ENCODE measurements at regions not wholly inside any gene's neighbourhood (a gene's known extent, or its start where the extent isn't known, plus 50 kb on each side); places are given as distances from the start of the nearest gene placed in this dataset.

DNA sequence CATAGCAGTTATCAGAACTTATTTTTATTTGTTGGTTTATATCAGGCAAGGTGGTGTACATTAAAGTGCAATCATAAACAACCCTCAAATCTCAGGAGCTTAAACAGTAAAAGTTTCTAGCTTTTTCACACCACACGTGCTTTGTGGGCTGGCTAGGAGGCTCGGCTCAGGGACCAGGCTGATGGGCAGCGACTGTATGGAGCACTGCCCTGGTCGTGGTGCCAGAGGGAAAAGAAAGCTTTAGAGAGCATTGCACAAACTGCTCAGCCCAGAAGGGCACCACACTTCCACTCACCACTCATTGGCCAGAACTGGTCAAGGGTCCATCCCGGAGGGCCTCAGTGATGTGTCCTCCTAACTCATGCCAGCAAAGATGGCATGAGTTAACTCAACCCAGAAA lies 123.2 kb downstream of the AQP9 start:
- no peak for DNase-seq (ENCODE audit: extremely low read depth, low read depth)
- TF ChIP-seq, protein P1, sequence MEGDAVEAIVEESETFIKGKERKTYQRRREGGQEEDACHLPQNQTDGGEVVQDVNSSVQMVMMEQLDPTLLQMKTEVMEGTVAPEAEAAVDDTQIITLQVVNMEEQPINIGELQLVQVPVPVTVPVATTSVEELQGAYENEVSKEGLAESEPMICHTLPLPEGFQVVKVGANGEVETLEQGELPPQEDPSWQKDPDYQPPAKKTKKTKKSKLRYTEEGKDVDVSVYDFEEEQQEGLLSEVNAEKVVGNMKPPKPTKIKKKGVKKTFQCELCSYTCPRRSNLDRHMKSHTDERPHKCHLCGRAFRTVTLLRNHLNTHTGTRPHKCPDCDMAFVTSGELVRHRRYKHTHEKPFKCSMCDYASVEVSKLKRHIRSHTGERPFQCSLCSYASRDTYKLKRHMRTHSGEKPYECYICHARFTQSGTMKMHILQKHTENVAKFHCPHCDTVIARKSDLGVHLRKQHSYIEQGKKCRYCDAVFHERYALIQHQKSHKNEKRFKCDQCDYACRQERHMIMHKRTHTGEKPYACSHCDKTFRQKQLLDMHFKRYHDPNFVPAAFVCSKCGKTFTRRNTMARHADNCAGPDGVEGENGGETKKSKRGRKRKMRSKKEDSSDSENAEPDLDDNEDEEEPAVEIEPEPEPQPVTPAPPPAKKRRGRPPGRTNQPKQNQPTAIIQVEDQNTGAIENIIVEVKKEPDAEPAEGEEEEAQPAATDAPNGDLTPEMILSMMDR (IDR thresholded peaks at IDR 0.05; ENCODE audit: low read depth, low read length), result no peak

DNA sequence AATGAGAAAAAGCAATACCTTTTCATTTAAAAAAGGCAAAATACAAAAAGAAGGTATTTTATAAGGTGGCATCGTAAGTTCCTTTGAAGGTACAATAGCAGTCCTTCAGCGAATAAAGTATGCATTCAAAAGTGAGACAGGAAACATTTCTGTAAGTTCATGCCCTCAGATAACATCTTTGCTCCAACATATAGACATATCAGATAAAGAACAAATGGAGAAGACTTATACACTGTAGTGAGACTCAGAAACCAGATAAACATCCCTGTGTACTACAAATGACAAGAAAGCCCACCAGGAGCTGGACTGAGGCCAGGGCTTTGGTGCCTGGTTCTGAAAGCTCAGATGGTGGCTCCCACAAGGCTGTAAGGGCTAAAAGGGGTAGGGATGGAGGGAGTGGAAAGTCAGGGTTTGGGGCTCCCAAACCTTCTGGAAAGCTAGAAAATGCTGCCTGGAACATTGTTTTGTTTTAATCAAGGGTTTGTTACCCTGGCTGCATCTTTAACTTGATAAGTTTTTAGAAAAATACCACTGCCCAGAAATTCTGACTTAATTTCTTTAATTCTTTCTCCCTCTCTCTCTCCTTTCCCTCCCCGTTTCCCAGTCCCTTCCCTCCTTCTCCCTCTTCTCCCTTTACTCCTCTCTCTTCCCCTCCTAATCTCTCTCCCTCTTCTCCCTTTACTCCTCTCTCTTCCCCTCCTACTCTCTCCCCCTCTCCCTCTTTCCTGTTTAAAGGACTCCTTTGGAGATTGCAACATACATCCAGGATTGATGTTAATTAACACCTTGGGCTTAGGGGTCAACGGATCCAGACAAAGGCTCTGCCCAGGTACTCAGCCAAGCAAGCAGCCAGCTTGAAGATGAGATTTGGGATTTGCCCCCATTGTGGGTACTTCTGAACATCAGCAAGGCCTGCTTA lies 126.1 kb downstream of the AQP9 start:
- TF ChIP-seq, protein P1 (IDR thresholded peaks at IDR 0.05; ENCODE audit: low read depth, low read length), result no peak
- no peak for DNase-seq (ENCODE audit: extremely low read depth, low read depth)

DNA sequence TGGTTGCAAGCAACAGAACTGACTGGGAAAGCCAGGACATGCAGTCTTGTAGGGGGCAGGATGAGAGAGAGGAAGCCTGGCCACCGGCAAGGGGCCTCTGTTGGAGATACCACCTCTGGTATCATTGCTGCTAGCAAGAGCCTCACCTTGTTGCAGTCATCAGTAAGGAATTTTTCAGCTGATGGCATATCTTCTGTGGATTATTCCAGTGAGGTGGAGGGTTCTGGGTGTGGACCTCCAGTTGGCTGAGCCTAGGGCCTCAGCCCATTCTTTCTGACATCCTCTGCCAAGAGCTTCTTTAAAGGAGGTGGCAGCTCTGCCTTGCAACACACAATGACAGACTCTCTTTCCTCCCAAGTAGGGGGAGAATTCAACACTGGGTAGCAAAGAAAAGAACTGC lies 128.9 kb downstream of the AQP9 start:
- TF ChIP-seq, protein P1 (IDR thresholded peaks at IDR 0.05; ENCODE audit: low read depth, low read length), result no peak
- DNase-seq (ENCODE audit: extremely low read depth, low read depth), result no peak

- DNase-seq (ENCODE audit: extremely low read depth, low read depth), result no peak
- TF ChIP-seq, protein P1 (IDR thresholded peaks at IDR 0.05; ENCODE audit: low read depth, low read length), result no peak
Observed at GRCh38 chr15:58268746-58269267, 130.6 kb downstream of the AQP9 start.

GRCh38 chr15:58269455-58270414 lies 131.6 kb downstream of the AQP9 start:
- TF ChIP-seq, protein P1 (IDR thresholded peaks at IDR 0.05; ENCODE audit: low read depth, low read length), result peak; percentile 80
- peak; percentile 25 for DNase-seq (ENCODE audit: extremely low read depth, low read depth)

GRCh38 chr15:58271410-58271809 lies 133.2 kb downstream of the AQP9 start:
- TF ChIP-seq, protein P1 (IDR thresholded peaks at IDR 0.05; ENCODE audit: low read depth, low read length), result no peak
- DNase-seq (ENCODE audit: extremely low read depth, low read depth), result no peak
